Activated CD4-positive, alpha-beta T cell treated with anti-CD3 and anti-CD28 coated beads for 36 hours (primary cell): ENCODE measurements at regions not wholly inside any gene's neighbourhood (a gene's known extent, or its start where the extent isn't known, plus 50 kb on each side); places are given as distances from the start of the nearest gene placed in this dataset.
"Not testable (repeated sequence)": the region's sequence is repeated elsewhere in the genome, so short reads cannot be mapped to it uniquely, and the experiment has no call there.

Experiments used
- ATAC-seq: fragments of 200-7000 bp; cut with Tn5 transposase; one replicate; pipeline ENCODE4 v1.10.0; 2021; ENCODE audit warnings: mild to moderate bottlenecking, moderate library complexity
- CTCF ChIA-PET: fragments of 350-600 bp; sonication (Branson Sonifier 250); formaldehyde crosslinking; loops from one replicate; lab custom pipeline; 2021; ENCODE audit warnings: antibody characterized with exemption; lab: Charles Lee
- POLR2A ChIA-PET: fragments of 350-600 bp; sonication (Branson Sonifier 250); formaldehyde crosslinking; loops from one replicate; lab custom pipeline; 2021; ENCODE audit warnings: antibody characterized with exemption, inconsistent platforms; lab: Charles Lee
- DNase-seq: peaks from one replicate; pipeline ENCODE4 v3.0.0-alpha.2; 2020
- H3K27ac Mint-ChIP-seq: one replicate; pipeline ENCODE4 v1.8.0; 2021; ENCODE audit warnings: mixed read lengths
- H3K27me3 Mint-ChIP-seq: one replicate; pipeline ENCODE4 v1.8.0; 2021; ENCODE audit warnings: mixed read lengths
- H3K36me3 Mint-ChIP-seq: one replicate; pipeline ENCODE4 v1.8.0; 2021; ENCODE audit warnings: low read depth, mixed read lengths
- H3K4me1 Mint-ChIP-seq: one replicate; pipeline ENCODE4 v1.8.0; 2021; ENCODE audit warnings: mixed read lengths
- H3K4me3 Mint-ChIP-seq: one replicate; pipeline ENCODE4 v1.8.0; 2021; ENCODE audit warnings: mild to moderate bottlenecking, moderate library complexity, mixed read lengths
- H3K9me3 Mint-ChIP-seq: one replicate; pipeline ENCODE4 v1.8.0; 2021; ENCODE audit warnings: low read depth, mixed read lengths
- intact Hi-C, 2 experiments: fragments of 100-400 bp; cut with DNase I in 1 of 2; cut with micrococcal nuclease in 1 of 2; formaldehyde crosslinking; loops; one replicate each; pipeline versions ENCODE4 v1.14.2 to v1.15.1; 2022 to 2024; cut with DNase I, micrococcal nuclease

- Mint-ChIP-seq H3K4me1 (peaks cover 4% of the 10 kb centered on the region), H3K4me3 (no peak overlapping the region), H3K9me3 (peaks cover 6% of the 10 kb centered on the region), H3K36me3 (no peaks in the 10 kb centered on the region), H3K27ac (no peak overlapping the region), H3K27me3 (no peaks in the 10 kb centered on the region)
- intact Hi-C loops: no loop called here
- DNase-seq (no peak), ATAC-seq (no peak)
- CTCF ChIA-PET: no interaction called here
- POLR2A ChIA-PET: no interaction called here
Measured at GRCh38 chr12:107503129-107503855, 182.3 kb upstream of the PWP1 start.

GRCh38 chr12:107503887-107504885 lies 181.4 kb upstream of the PWP1 start:
- no peak for DNase-seq
- Mint-ChIP-seq H3K9me3 (peaks cover 6% of the 10 kb centered on the region), H3K27me3 (no peaks in the 10 kb centered on the region), H3K4me3 (no peak overlapping the region), H3K36me3 (no peaks in the 10 kb centered on the region), H3K4me1 (peaks cover 4% of the 10 kb centered on the region), H3K27ac (no peak overlapping the region)
- intact Hi-C loops: no loop called here
- ChIA-PET CTCF (no interaction called here), POLR2A (no interaction called here)
- ATAC-seq: no peak

GRCh38 chr12:107509421-107509820 lies 176.2 kb upstream of the PWP1 start:
- Mint-ChIP-seq H3K36me3 (no peaks in the 10 kb centered on the region), H3K4me3 (no peak overlapping the region), H3K27me3 (no peaks in the 10 kb centered on the region), H3K27ac (no peak overlapping the region), H3K9me3 (peaks cover 6% of the 10 kb centered on the region), H3K4me1 (no peaks in the 10 kb centered on the region)
- CTCF ChIA-PET: interaction anchor here (0.6 to 1.8 kb wide), 2 partner anchors 378 to 386 kb away, joined by 3 to 7 read pairs; no protein-coding TSS in a partner anchor
- POLR2A ChIA-PET: no interaction called here
- ATAC-seq (no peak), DNase-seq (no peak)
- intact Hi-C loops: no loop called here

- H3K27ac Mint-ChIP-seq: no peak overlapping the region
- no peak overlapping the region for H3K4me3 Mint-ChIP-seq
- no peaks in the 10 kb centered on the region for H3K27me3 Mint-ChIP-seq
- POLR2A ChIA-PET: no interaction called here
- ATAC-seq (no peak), DNase-seq (no peak)
- H3K4me1 Mint-ChIP-seq: peaks cover 5% of the 10 kb centered on the region
- intact Hi-C loops: no loop called here
- peaks cover 4% of the 10 kb centered on the region for H3K9me3 Mint-ChIP-seq
- no peaks in the 10 kb centered on the region for H3K36me3 Mint-ChIP-seq
- CTCF ChIA-PET: interaction anchor here (0.7 to 1.8 kb wide), 2 partner anchors 39 to 378 kb away, joined by 3 to 7 read pairs; no protein-coding TSS in a partner anchor
Measured at GRCh38 chr12:107510211-107510610, 175.4 kb upstream of the PWP1 start.

GRCh38 chr12:107511292-107511691 lies 174.3 kb upstream of the PWP1 start:
- Mint-ChIP-seq H3K4me1 (peaks cover 11% of the 10 kb centered on the region), H3K36me3 (no peaks in the 10 kb centered on the region), H3K27ac (no peak overlapping the region), H3K27me3 (no peaks in the 10 kb centered on the region), H3K9me3 (peaks cover 3% of the 10 kb centered on the region), H3K4me3 (no peak overlapping the region)
- DNase-seq (no peak), ATAC-seq (no peak)
- CTCF ChIA-PET: no interaction called here
- POLR2A ChIA-PET: no interaction called here
- intact Hi-C loops: no loop called here

- Mint-ChIP-seq H3K27me3 (no peaks in the 10 kb centered on the region), H3K4me3 (no peak overlapping the region), H3K27ac (no peak overlapping the region), H3K9me3 (peaks cover 3% of the 10 kb centered on the region), H3K36me3 (no peaks in the 10 kb centered on the region), H3K4me1 (peaks cover 11% of the 10 kb centered on the region)
- CTCF ChIA-PET: no interaction called here
- no peak for ATAC-seq
- intact Hi-C loops: no loop called here
- POLR2A ChIA-PET: no interaction called here
- DNase-seq: no peak
Measured at GRCh38 chr12:107512391-107512790, 173.2 kb upstream of the PWP1 start.

DNA sequence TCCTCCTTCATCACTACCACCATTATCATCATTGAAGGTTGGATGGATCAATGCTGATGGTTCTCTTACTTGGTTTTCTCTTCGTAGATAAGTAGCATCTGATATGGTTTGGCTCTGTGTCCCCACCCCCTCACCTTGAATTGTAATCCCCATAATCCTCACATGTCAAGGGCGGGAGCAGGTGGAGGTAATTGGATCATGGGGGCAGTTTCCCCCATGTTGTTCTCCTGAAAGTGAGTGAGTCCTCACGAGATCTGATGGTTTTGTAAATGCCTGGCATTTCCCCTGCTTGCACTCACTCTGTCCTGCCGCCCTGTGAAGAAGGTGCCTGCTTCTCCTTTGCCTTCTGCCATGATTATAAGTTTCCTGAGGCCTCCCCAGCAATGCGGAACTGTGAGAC lies 172.4 kb upstream of the PWP1 start:
- Mint-ChIP-seq H3K4me3 (no peak overlapping the region), H3K27me3 (no peaks in the 10 kb centered on the region), H3K4me1 (peaks cover 11% of the 10 kb centered on the region), H3K36me3 (no peaks in the 10 kb centered on the region), H3K27ac (no peak overlapping the region), H3K9me3 (peaks cover 3% of the 10 kb centered on the region)
- intact Hi-C loops: no loop called here
- no peak for DNase-seq
- ChIA-PET CTCF (no interaction called here), POLR2A (no interaction called here)
- ATAC-seq: no peak

GRCh38 chr12:107513636-107514400 lies 171.8 kb upstream of the PWP1 start:
- H3K36me3 Mint-ChIP-seq: no peaks in the 10 kb centered on the region
- CTCF ChIA-PET: no interaction called here
- ATAC-seq: no peak
- H3K9me3 Mint-ChIP-seq: peaks cover 3% of the 10 kb centered on the region
- POLR2A ChIA-PET: no interaction called here
- intact Hi-C loops: no loop called here
- H3K4me3 Mint-ChIP-seq: no peak overlapping the region
- H3K27me3 Mint-ChIP-seq: no peaks in the 10 kb centered on the region
- DNase-seq: no peak
- H3K4me1 Mint-ChIP-seq: peaks cover 11% of the 10 kb centered on the region
- no peak overlapping the region for H3K27ac Mint-ChIP-seq

DNA sequence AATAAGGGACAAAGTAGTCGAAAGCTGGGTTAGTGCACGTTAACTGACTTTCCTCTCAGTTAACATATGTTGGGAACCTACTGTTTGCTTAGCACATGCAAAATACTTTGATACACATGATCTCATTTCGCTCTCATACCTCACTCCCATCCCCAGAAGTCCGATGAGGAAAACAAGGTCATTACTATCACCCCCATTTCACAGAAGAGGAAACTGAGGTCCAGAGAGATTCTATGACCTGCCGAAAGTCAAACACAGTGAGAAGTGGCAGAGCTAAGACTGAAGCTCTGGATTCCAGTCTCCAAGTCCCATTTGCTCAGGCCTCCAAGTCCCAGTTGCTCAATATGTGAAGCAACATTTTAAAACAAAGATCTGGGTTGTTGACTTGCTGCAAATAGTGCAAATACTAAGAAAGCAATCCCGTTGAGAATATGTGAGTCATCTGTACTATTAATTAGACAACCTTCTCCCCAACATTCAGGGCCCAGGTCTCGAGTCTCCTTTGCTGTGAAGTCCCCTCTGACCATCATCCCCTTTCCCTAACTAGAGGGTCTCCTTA lies 170.6 kb upstream of the PWP1 start:
- intact Hi-C loops: no loop called here
- no peak for DNase-seq
- Mint-ChIP-seq H3K4me1 (peaks cover 11% of the 10 kb centered on the region), H3K9me3 (peaks cover 3% of the 10 kb centered on the region), H3K27ac (peak overlapping the region; percentile 75), H3K27me3 (no peaks in the 10 kb centered on the region), H3K36me3 (no peaks in the 10 kb centered on the region), H3K4me3 (no peak overlapping the region)
- CTCF ChIA-PET: no interaction called here
- no peak for ATAC-seq
- POLR2A ChIA-PET: no interaction called here

GRCh38 chr12:107515446-107515958 lies 170.1 kb upstream of the PWP1 start:
- H3K4me3 Mint-ChIP-seq: no peak overlapping the region
- H3K27me3 Mint-ChIP-seq: no peaks in the 10 kb centered on the region
- POLR2A ChIA-PET: no interaction called here
- peak overlapping the region; percentile 75 for H3K27ac Mint-ChIP-seq
- peaks cover 3% of the 10 kb centered on the region for H3K36me3 Mint-ChIP-seq
- DNase-seq (peak; percentile 52), ATAC-seq (peak; percentile 91)
- H3K4me1 Mint-ChIP-seq: peaks cover 11% of the 10 kb centered on the region
- CTCF ChIA-PET: interaction anchor here (0.6 to 0.7 kb wide), 2 partner anchors 23 to 515 kb away, joined by 3 read pairs; no protein-coding TSS in a partner anchor
- peaks cover 3% of the 10 kb centered on the region for H3K9me3 Mint-ChIP-seq
- intact Hi-C loops: no loop called here

GRCh38 chr12:107517816-107518215 lies 167.8 kb upstream of the PWP1 start:
- Mint-ChIP-seq H3K9me3 (peaks cover 11% of the 10 kb centered on the region), H3K4me1 (peaks cover 11% of the 10 kb centered on the region), H3K36me3 (peaks cover 18% of the 10 kb centered on the region)
- H3K27me3 Mint-ChIP-seq, intact Hi-C loops, CTCF ChIA-PET, H3K27ac Mint-ChIP-seq, ATAC-seq, POLR2A ChIA-PET, DNase-seq, H3K4me3 Mint-ChIP-seq: not testable (repeated sequence)
